ENCODE measurements at regions not wholly inside any gene's neighbourhood (a gene's known extent, or its start where the extent isn't known, plus 50 kb on each side); places are given as distances from the start of the nearest gene placed in this dataset.

DNA sequence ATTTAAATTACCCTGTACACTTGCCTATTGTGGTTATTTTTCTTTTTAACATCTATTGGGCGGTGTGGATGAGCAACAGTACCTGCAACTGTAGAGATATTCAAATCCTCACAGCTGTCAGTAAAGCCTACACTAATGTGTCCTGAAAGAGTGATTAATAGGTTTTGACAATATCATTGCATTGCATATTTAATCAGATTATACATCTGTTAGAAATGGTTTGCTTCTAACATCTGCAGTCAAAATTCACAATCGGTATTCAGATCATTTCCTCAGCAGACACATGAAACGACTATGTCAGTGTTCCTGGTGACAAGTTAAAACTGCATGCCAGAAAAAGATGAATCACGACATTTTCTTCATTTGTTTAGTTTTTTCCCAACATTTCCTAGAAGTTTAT is 254.6 kb upstream of the EPHA5 start:
- TF ChIP-seq EZH2phosphoT487 (IDR thresholded peaks at IDR 0.05; ENCODE audit: borderline replicate concordance) = no peak
- TF ChIP-seq CTCF (conservative IDR thresholded peaks at IDR 0.05; ENCODE audit: low read length) = no peak
- Histone ChIP-seq H4K20me1 (ENCODE audit: insufficient read depth, low read length, poor library complexity, severe bottlenecking) (no peaks in the 10 kb centered on the region), H3K4me2 (ENCODE audit: low read depth, low read length, poor library complexity, severe bottlenecking) (no peak overlapping the region), H2AFZ (ENCODE audit: low read length) (no peak overlapping the region), H3K79me2 (ENCODE audit: insufficient read depth, low read length) (no peaks in the 10 kb centered on the region), H3K9me2 (replicated peaks; ENCODE audit: low read depth, low read length) (no peaks in the 10 kb centered on the region), H3K36me3 (ENCODE audit: insufficient read depth, low read length) (no peaks in the 10 kb centered on the region), H3F3A (ENCODE audit: low read depth) (no peaks in the 10 kb centered on the region), H3K27me3 (ENCODE audit: insufficient read depth, low read length, poor library complexity, severe bottlenecking) (no peaks in the 10 kb centered on the region), H3K4me1 (ENCODE audit: insufficient read depth, low read length, poor library complexity, severe bottlenecking) (no peaks in the 10 kb centered on the region), H3K9ac (ENCODE audit: low read depth, low read length, poor library complexity, severe bottlenecking) (no peak overlapping the region), H3K9me3 (ENCODE audit: insufficient read depth, low read depth, low read length) (no peaks in the 10 kb centered on the region), H3K4me3 (ENCODE audit: low read length, poor library complexity, severe bottlenecking) (no peak overlapping the region)

GRCh38 chr4:65923616-65924015 is 253.3 kb upstream of the EPHA5 start:
- no peaks in the 10 kb centered on the region for H3K27me3 ChIP-seq (ENCODE audit: insufficient read depth, low read length, poor library complexity, severe bottlenecking)
- no peak overlapping the region for H3K4me2 ChIP-seq (ENCODE audit: low read depth, low read length, poor library complexity, severe bottlenecking)
- no peaks in the 10 kb centered on the region for H3K4me1 ChIP-seq (ENCODE audit: insufficient read depth, low read length, poor library complexity, severe bottlenecking)
- H3K9me3 ChIP-seq (ENCODE audit: insufficient read depth, low read depth, low read length) = no peaks in the 10 kb centered on the region
- H3K79me2 ChIP-seq (ENCODE audit: insufficient read depth, low read length) = no peaks in the 10 kb centered on the region
- H3K4me3 ChIP-seq (ENCODE audit: low read length, poor library complexity, severe bottlenecking) = no peak overlapping the region
- no peaks in the 10 kb centered on the region for H3K36me3 ChIP-seq (ENCODE audit: insufficient read depth, low read length)
- TF ChIP-seq CTCF (conservative IDR thresholded peaks at IDR 0.05; ENCODE audit: low read length) (no peak), EZH2phosphoT487 (IDR thresholded peaks at IDR 0.05; ENCODE audit: borderline replicate concordance) (no peak)
- no peak overlapping the region for H2AFZ ChIP-seq (ENCODE audit: low read length)
- no peaks in the 10 kb centered on the region for H3F3A ChIP-seq (ENCODE audit: low read depth)
- no peak overlapping the region for H3K9ac ChIP-seq (ENCODE audit: low read depth, low read length, poor library complexity, severe bottlenecking)
- no peaks in the 10 kb centered on the region for H4K20me1 ChIP-seq (ENCODE audit: insufficient read depth, low read length, poor library complexity, severe bottlenecking)
- H3K9me2 ChIP-seq (replicated peaks; ENCODE audit: low read depth, low read length) = no peaks in the 10 kb centered on the region

- no peaks in the 10 kb centered on the region for H3K9me2 ChIP-seq (replicated peaks; ENCODE audit: low read depth, low read length)
- H3F3A ChIP-seq (ENCODE audit: low read depth) = no peaks in the 10 kb centered on the region
- no peak overlapping the region for H2AFZ ChIP-seq (ENCODE audit: low read length)
- H3K4me3 ChIP-seq (ENCODE audit: low read length, poor library complexity, severe bottlenecking) = no peak overlapping the region
- H3K36me3 ChIP-seq (ENCODE audit: insufficient read depth, low read length) = no peaks in the 10 kb centered on the region
- no peaks in the 10 kb centered on the region for H3K27me3 ChIP-seq (ENCODE audit: insufficient read depth, low read length, poor library complexity, severe bottlenecking)
- H3K4me2 ChIP-seq (ENCODE audit: low read depth, low read length, poor library complexity, severe bottlenecking) = no peak overlapping the region
- H3K9ac ChIP-seq (ENCODE audit: low read depth, low read length, poor library complexity, severe bottlenecking) = no peak overlapping the region
- no peak for TF ChIP-seq CTCF (conservative IDR thresholded peaks at IDR 0.05; ENCODE audit: low read length)
- no peak for TF ChIP-seq EZH2phosphoT487 (IDR thresholded peaks at IDR 0.05; ENCODE audit: borderline replicate concordance)
- no peaks in the 10 kb centered on the region for H3K9me3 ChIP-seq (ENCODE audit: insufficient read depth, low read depth, low read length)
- H4K20me1 ChIP-seq (ENCODE audit: insufficient read depth, low read length, poor library complexity, severe bottlenecking) = no peaks in the 10 kb centered on the region
- no peaks in the 10 kb centered on the region for H3K4me1 ChIP-seq (ENCODE audit: insufficient read depth, low read length, poor library complexity, severe bottlenecking)
- no peaks in the 10 kb centered on the region for H3K79me2 ChIP-seq (ENCODE audit: insufficient read depth, low read length)
Observed at GRCh38 chr4:65921180-65921579, 250.9 kb upstream of the EPHA5 start.
